ENCODE measurements at regions not wholly inside any gene's neighbourhood (a gene's known extent, or its start where the extent isn't known, plus 50 kb on each side); places are given as distances from the start of the nearest gene placed in this dataset.

- Histone ChIP-seq H3K9me2 (peaks cover 9% of the 10 kb centered on the region; the same call in 1 of the 2 replicates), H3K4me3 (ENCODE audit: low read depth in 2 of 2, low read length in 1 of 2) (no peak overlapping the region), H4K20me1 (ENCODE audit: insufficient read depth) (no peaks in the 10 kb centered on the region), H3K9ac (no peak overlapping the region), H3K9me3 (no peaks in the 10 kb centered on the region), H3K4me2 (no peak overlapping the region), H3K36me3 (replicated peaks in 1 of 2; ENCODE audit: control insufficient read depth in 1 of 2, insufficient read depth in 2 of 2, low read length in 1 of 2) (no peaks in the 10 kb centered on the region), H3F3A (replicated peaks; ENCODE audit: insufficient read depth) (peaks cover 5% of the 10 kb centered on the region), H3K27me3 (ENCODE audit: insufficient read depth) (peaks cover 17% of the 10 kb centered on the region; the same call in 1 of the 2 replicates), H3K4me1 (ENCODE audit: control insufficient read depth in 1 of 2, insufficient read depth in 2 of 2, low read depth in 1 of 2, low read length in 1 of 2) (no peaks in the 10 kb centered on the region), H3K27ac (ENCODE audit: low read depth in 2 of 2, low read length in 1 of 2) (no peak overlapping the region), H2AFZ (ENCODE audit: low read depth) (no peak overlapping the region), H3K79me2 (ENCODE audit: insufficient read depth) (no peaks in the 10 kb centered on the region)
- 20% methylated on average over 3 of the region's 3 CpGs for WGBS (ENCODE audit: low lambda C conversion rate)
- ChIA-PET CTCF (interaction anchor here (1.2 kb wide), 1 partner anchor 120 kb away, joined by 3 read pairs; no protein-coding TSS in a partner anchor), POLR2A (no interaction called here)
- no peak for TF ChIP-seq CHD2 (IDR thresholded peaks at IDR 0.05; ENCODE audit: low read length, partially characterized antibody)
- TF ChIP-seq RCOR1 (IDR thresholded peaks at IDR 0.05; ENCODE audit: low read length), result no peak
- TF ChIP-seq SMC3 (IDR thresholded peaks at IDR 0.05; ENCODE audit: low read depth, low read length), result no peak
- TF ChIP-seq, protein P1, sequence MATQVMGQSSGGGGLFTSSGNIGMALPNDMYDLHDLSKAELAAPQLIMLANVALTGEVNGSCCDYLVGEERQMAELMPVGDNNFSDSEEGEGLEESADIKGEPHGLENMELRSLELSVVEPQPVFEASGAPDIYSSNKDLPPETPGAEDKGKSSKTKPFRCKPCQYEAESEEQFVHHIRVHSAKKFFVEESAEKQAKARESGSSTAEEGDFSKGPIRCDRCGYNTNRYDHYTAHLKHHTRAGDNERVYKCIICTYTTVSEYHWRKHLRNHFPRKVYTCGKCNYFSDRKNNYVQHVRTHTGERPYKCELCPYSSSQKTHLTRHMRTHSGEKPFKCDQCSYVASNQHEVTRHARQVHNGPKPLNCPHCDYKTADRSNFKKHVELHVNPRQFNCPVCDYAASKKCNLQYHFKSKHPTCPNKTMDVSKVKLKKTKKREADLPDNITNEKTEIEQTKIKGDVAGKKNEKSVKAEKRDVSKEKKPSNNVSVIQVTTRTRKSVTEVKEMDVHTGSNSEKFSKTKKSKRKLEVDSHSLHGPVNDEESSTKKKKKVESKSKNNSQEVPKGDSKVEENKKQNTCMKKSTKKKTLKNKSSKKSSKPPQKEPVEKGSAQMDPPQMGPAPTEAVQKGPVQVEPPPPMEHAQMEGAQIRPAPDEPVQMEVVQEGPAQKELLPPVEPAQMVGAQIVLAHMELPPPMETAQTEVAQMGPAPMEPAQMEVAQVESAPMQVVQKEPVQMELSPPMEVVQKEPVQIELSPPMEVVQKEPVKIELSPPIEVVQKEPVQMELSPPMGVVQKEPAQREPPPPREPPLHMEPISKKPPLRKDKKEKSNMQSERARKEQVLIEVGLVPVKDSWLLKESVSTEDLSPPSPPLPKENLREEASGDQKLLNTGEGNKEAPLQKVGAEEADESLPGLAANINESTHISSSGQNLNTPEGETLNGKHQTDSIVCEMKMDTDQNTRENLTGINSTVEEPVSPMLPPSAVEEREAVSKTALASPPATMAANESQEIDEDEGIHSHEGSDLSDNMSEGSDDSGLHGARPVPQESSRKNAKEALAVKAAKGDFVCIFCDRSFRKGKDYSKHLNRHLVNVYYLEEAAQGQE (IDR thresholded peaks at IDR 0.05; ENCODE audit: low read depth, low read length), result no peak
- no peak for TF ChIP-seq NFIC (IDR thresholded peaks at IDR 0.05; ENCODE audit: borderline replicate concordance)
- no peak for TF ChIP-seq SIN3A (IDR thresholded peaks at IDR 0.05; ENCODE audit: borderline replicate concordance, low read depth, low read length)
- no peak for TF ChIP-seq CTCF (IDR thresholded peaks at IDR 0.05)
- TF ChIP-seq FOXJ3 (CRISPR knock-in tag; IDR thresholded peaks at IDR 0.05), result no peak
- no peak for TF ChIP-seq NRF1 (IDR thresholded peaks at IDR 0.05; ENCODE audit: low read depth, low read length)
- TF ChIP-seq, protein P2, sequence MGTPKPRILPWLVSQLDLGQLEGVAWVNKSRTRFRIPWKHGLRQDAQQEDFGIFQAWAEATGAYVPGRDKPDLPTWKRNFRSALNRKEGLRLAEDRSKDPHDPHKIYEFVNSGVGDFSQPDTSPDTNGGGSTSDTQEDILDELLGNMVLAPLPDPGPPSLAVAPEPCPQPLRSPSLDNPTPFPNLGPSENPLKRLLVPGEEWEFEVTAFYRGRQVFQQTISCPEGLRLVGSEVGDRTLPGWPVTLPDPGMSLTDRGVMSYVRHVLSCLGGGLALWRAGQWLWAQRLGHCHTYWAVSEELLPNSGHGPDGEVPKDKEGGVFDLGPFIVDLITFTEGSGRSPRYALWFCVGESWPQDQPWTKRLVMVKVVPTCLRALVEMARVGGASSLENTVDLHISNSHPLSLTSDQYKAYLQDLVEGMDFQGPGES (IDR thresholded peaks at IDR 0.05; ENCODE audit: low read depth, low read length), result no peak
- no peak for DNase-seq
Measured at GRCh38 chr7:42997611-42998010, 65.4 kb downstream of the MRPL32 start.

DNA sequence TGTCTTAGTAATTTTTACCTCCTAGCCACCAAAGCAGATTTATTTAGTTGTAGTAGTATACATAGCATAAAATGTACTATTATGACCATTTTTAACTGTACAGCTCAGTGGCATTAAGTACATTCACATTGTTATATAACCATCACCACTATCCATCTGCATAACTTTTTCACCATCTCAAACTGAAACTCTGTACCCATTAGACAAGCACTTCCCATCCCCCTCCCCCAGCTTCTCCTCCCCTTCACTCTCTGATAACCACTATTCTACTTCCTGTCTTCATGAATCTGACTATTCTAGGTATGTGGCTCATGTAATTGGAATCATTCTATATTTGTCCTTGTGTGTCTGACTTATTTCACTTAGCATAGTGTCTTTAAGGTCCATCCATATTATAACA is 71.9 kb downstream of the MRPL32 start:
- no peaks in the 10 kb centered on the region for H3K36me3 ChIP-seq (replicated peaks in 1 of 2; ENCODE audit: control insufficient read depth in 1 of 2, insufficient read depth in 2 of 2, low read length in 1 of 2)
- no peaks in the 10 kb centered on the region for H3K4me1 ChIP-seq (ENCODE audit: control insufficient read depth in 1 of 2, insufficient read depth in 2 of 2, low read depth in 1 of 2, low read length in 1 of 2)
- H3K4me3 ChIP-seq (ENCODE audit: low read depth in 2 of 2, low read length in 1 of 2), result no peak overlapping the region
- H3K27me3 ChIP-seq (ENCODE audit: insufficient read depth), result peaks cover 6% of the 10 kb centered on the region; the same call in 1 of the 2 replicates
- H3K9me2 ChIP-seq, result peaks cover 9% of the 10 kb centered on the region; the same call in 1 of the 2 replicates
- no peaks in the 10 kb centered on the region for H3K79me2 ChIP-seq (ENCODE audit: insufficient read depth)
- no peak overlapping the region for H3K9ac ChIP-seq
- peaks cover 5% of the 10 kb centered on the region for H3F3A ChIP-seq (replicated peaks; ENCODE audit: insufficient read depth)
- H3K9me3 ChIP-seq, result no peaks in the 10 kb centered on the region
- no peak overlapping the region for H3K27ac ChIP-seq (ENCODE audit: low read depth in 2 of 2, low read length in 1 of 2)
- DNase-seq, result no peak
- TF ChIP-seq NRF1 (IDR thresholded peaks at IDR 0.05; ENCODE audit: low read depth, low read length) (no peak), EP300 (IDR thresholded peaks at IDR 0.05; ENCODE audit: borderline replicate concordance in 1 of 2, low read depth in 1 of 2, low read length in 1 of 2) (no peak), GABPA (IDR thresholded peaks at IDR 0.05; ENCODE audit: low read depth) (no peak), SIN3A (IDR thresholded peaks at IDR 0.05; ENCODE audit: borderline replicate concordance, low read depth, low read length) (no peak), RFX5 (IDR thresholded peaks at IDR 0.05; ENCODE audit: low read length) (no peak), CHD2 (IDR thresholded peaks at IDR 0.05; ENCODE audit: low read length, partially characterized antibody) (no peak), PBX3 (IDR thresholded peaks at IDR 0.05) (no peak), RXRA (IDR thresholded peaks at IDR 0.05; ENCODE audit: borderline replicate concordance, low read depth) (no peak)
- TF ChIP-seq, protein P3, sequence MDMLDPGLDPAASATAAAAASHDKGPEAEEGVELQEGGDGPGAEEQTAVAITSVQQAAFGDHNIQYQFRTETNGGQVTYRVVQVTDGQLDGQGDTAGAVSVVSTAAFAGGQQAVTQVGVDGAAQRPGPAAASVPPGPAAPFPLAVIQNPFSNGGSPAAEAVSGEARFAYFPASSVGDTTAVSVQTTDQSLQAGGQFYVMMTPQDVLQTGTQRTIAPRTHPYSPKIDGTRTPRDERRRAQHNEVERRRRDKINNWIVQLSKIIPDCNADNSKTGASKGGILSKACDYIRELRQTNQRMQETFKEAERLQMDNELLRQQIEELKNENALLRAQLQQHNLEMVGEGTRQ (IDR thresholded peaks at IDR 0.05; ENCODE audit: borderline replicate concordance, low read depth, low read length), result no peak
- ChIA-PET POLR2A (no interaction called here), CTCF (no interaction called here)
- H4K20me1 ChIP-seq (ENCODE audit: insufficient read depth), result no peaks in the 10 kb centered on the region
- H3K4me2 ChIP-seq, result no peak overlapping the region
- no peak overlapping the region; the same call in 1 of the 2 replicates for H2AFZ ChIP-seq (ENCODE audit: low read depth)
